ENCODE measurements at regions not wholly inside any gene's neighbourhood (a gene's known extent, or its start where the extent isn't known, plus 50 kb on each side); places are given as distances from the start of the nearest gene placed in this dataset.

DNA sequence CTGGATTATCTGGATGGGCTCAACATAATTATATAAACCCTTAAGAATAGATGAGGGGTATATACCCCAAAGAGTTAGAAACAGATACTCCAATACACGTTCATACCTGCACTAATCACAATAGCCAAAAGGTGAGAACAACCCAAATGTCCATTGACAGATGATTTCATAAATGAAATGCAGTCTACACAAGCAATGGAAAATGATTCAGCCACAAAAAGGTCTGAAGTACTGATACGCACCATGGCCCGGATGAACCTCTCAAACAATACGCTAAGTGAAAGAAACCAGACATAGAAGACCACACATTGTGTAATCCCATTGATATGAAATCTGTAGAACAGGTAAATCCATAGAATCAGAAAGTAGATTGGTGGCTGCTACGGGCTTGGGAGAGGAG lies 316.8 kb downstream of the LPIN1 start:
- TF ChIP-seq, protein P1, sequence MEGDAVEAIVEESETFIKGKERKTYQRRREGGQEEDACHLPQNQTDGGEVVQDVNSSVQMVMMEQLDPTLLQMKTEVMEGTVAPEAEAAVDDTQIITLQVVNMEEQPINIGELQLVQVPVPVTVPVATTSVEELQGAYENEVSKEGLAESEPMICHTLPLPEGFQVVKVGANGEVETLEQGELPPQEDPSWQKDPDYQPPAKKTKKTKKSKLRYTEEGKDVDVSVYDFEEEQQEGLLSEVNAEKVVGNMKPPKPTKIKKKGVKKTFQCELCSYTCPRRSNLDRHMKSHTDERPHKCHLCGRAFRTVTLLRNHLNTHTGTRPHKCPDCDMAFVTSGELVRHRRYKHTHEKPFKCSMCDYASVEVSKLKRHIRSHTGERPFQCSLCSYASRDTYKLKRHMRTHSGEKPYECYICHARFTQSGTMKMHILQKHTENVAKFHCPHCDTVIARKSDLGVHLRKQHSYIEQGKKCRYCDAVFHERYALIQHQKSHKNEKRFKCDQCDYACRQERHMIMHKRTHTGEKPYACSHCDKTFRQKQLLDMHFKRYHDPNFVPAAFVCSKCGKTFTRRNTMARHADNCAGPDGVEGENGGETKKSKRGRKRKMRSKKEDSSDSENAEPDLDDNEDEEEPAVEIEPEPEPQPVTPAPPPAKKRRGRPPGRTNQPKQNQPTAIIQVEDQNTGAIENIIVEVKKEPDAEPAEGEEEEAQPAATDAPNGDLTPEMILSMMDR (IDR thresholded peaks at IDR 0.05): no peak
- TF ChIP-seq POLR2A (IDR thresholded peaks at IDR 0.05): no peak
